ENCODE measurements at regions not wholly inside any gene's neighbourhood (a gene's known extent, or its start where the extent isn't known, plus 50 kb on each side); places are given as distances from the start of the nearest gene placed in this dataset.
"Not testable (repeated sequence)": the region's sequence is repeated elsewhere in the genome, so short reads cannot be mapped to it uniquely, and the experiment has no call there.

DNA sequence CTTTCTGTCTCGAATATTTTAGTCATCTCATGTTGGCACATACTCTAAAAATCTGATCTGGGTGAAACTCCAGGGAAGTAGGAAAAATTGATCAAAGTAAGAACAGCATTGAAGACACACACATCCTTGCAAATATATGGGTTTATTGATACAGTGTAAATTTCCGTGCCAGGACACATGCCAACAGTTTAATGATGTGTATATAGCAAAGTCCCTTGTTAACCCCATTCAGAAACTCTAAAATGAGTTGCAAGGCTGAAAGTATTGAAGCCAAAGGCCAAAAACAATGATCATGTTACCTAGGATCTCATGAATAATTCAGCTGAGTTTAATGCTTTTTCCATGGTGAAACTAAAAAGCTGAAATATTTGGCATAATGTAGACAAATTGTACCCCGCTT lies 62.3 kb upstream of the FAM72C start:
- not testable (repeated sequence) for H3K4me3 ChIP-seq (ENCODE audit: low read depth, low read length); DNase-seq (ENCODE audit: low read depth)

- DNase-seq (ENCODE audit: low read depth); H3K4me3 ChIP-seq (ENCODE audit: low read depth, low read length): not testable (repeated sequence)
Observed at GRCh38 chr1:144031550-144031949, 59.8 kb upstream of the FAM72C start.

- not testable (repeated sequence) for H3K4me3 ChIP-seq (ENCODE audit: low read depth, low read length); DNase-seq (ENCODE audit: low read depth)
Observed at GRCh38 chr1:144026022-144026421, 54.2 kb upstream of the FAM72C start.

- not testable (repeated sequence) for DNase-seq (ENCODE audit: low read depth); H3K4me3 ChIP-seq (ENCODE audit: low read depth, low read length)
Observed at GRCh38 chr1:144021690-144022384, 50.1 kb upstream of the FAM72C start.
